ENCODE measurements at regions not wholly inside any gene's neighbourhood (a gene's known extent, or its start where the extent isn't known, plus 50 kb on each side); places are given as distances from the start of the nearest gene placed in this dataset.
"Not testable (repeated sequence)": the region's sequence is repeated elsewhere in the genome, so short reads cannot be mapped to it uniquely, and the experiment has no call there.

- no peaks in the 10 kb centered on the region for H3K36me3 ChIP-seq (ENCODE audit: control insufficient read depth in 1 of 2, insufficient read depth in 2 of 2, low read length in 1 of 2)
- peaks cover 7% of the 10 kb centered on the region for H3K9me3 ChIP-seq (ENCODE audit: control insufficient read depth, low read length)
- 77 to 79% methylated on average over 5 of the region's 5 CpGs for WGBS, 2 donors
- no peak overlapping the region for H3K27ac ChIP-seq (ENCODE audit: low read depth in 1 of 2, low read length in 2 of 2)
- DNase-seq (no peak), ATAC-seq (ENCODE audit: low FRiP score) (no peak)
- no peak overlapping the region for H3K4me3 ChIP-seq (ENCODE audit: low read length in 2 of 2)
- intact Hi-C loops (cut with DNase I), result no loop called here
- no peaks in the 10 kb centered on the region for H3K27me3 ChIP-seq (ENCODE audit: control insufficient read depth in 1 of 2, insufficient read depth in 2 of 2, low read length in 1 of 2)
- no peaks in the 10 kb centered on the region for H3K4me1 ChIP-seq (ENCODE audit: control insufficient read depth in 1 of 2, insufficient read depth in 2 of 2, low read length in 2 of 2)
Measured at GRCh38 chr1:38186566-38186965, 140.0 kb upstream of the POU3F1 start.

DNA sequence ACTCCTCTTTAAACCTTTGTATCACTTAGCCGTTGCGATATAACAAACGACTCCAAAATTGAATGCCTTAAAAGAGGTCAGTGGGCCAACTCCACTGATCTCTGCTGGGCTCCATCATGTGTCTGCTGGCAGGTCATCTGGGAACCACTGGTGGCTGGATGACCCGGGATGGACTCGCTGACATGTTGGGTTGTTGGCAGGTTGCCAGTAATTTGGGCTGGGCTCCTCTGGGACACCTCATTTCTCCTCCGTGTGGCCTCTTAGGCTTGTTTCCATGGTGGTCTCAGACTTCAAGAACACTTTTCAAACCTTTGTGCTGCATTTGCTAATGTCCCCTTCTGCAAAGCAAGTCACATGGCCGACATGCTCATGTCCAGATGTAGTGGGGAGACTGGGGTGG, 139.3 kb upstream of the POU3F1 start:
- 81 to 82% methylated on average over 7 of the region's 7 CpGs for WGBS, 2 donors
- no peak for DNase-seq
- intact Hi-C loops (cut with DNase I), result no loop called here

GRCh38 chr1:38183747-38184146, 137.2 kb upstream of the POU3F1 start:
- Histone ChIP-seq H3K4me1 (ENCODE audit: control insufficient read depth in 1 of 2, insufficient read depth in 2 of 2, low read length in 2 of 2) (no peaks in the 10 kb centered on the region), H3K4me3 (ENCODE audit: low read length in 2 of 2) (no peak overlapping the region), H3K9me3 (ENCODE audit: control insufficient read depth, low read length) (peaks cover 6% of the 10 kb centered on the region), H3K27ac (ENCODE audit: low read depth in 1 of 2, low read length in 2 of 2) (no peak overlapping the region), H3K36me3 (ENCODE audit: control insufficient read depth in 1 of 2, insufficient read depth in 2 of 2, low read length in 1 of 2) (no peaks in the 10 kb centered on the region), H3K27me3 (ENCODE audit: control insufficient read depth in 1 of 2, insufficient read depth in 2 of 2, low read length in 1 of 2) (no peaks in the 10 kb centered on the region)
- intact Hi-C loops (cut with DNase I), result no loop called here
- DNase-seq, result no peak
- ATAC-seq (ENCODE audit: low FRiP score), result no peak
- 71 to 72% methylated on average over 2 of the region's 2 CpGs for WGBS, 2 donors

More for the DNA sequence above, 139.3 kb upstream of the POU3F1 start:
- Histone ChIP-seq H3K27ac (ENCODE audit: low read depth in 1 of 2, low read length in 2 of 2) (no peak overlapping the region), H3K4me1 (ENCODE audit: control insufficient read depth in 1 of 2, insufficient read depth in 2 of 2, low read length in 2 of 2) (no peaks in the 10 kb centered on the region), H3K27me3 (ENCODE audit: control insufficient read depth in 1 of 2, insufficient read depth in 2 of 2, low read length in 1 of 2) (no peaks in the 10 kb centered on the region), H3K9me3 (ENCODE audit: control insufficient read depth, low read length) (peaks cover 7% of the 10 kb centered on the region), H3K4me3 (ENCODE audit: low read length in 2 of 2) (no peak overlapping the region), H3K36me3 (ENCODE audit: control insufficient read depth in 1 of 2, insufficient read depth in 2 of 2, low read length in 1 of 2) (no peaks in the 10 kb centered on the region)
- no peak for ATAC-seq (ENCODE audit: low FRiP score)

- H3K4me1 ChIP-seq (ENCODE audit: control insufficient read depth in 1 of 2, insufficient read depth in 2 of 2, low read length in 2 of 2), result no peaks in the 10 kb centered on the region
- ATAC-seq (ENCODE audit: low FRiP score), result no peak
- no peak overlapping the region for H3K4me3 ChIP-seq (ENCODE audit: low read length in 2 of 2)
- 32 to 42% methylated on average over 7 of the region's 7 CpGs for WGBS, 2 donors
- intact Hi-C loops (cut with DNase I), result no loop called here
- H3K36me3 ChIP-seq (ENCODE audit: control insufficient read depth in 1 of 2, insufficient read depth in 2 of 2, low read length in 1 of 2), result no peaks in the 10 kb centered on the region
- no peak for DNase-seq
- peaks cover 3% of the 10 kb centered on the region for H3K9me3 ChIP-seq (ENCODE audit: control insufficient read depth, low read length)
- H3K27ac ChIP-seq (ENCODE audit: low read depth in 1 of 2, low read length in 2 of 2), result no peak overlapping the region
- H3K27me3 ChIP-seq (ENCODE audit: control insufficient read depth in 1 of 2, insufficient read depth in 2 of 2, low read length in 1 of 2), result no peaks in the 10 kb centered on the region
Measured at GRCh38 chr1:38183096-38183495, 136.5 kb upstream of the POU3F1 start.

- ATAC-seq (ENCODE audit: low FRiP score); H3K4me3 ChIP-seq (ENCODE audit: low read length in 2 of 2); H3K36me3 ChIP-seq (ENCODE audit: control insufficient read depth in 1 of 2, insufficient read depth in 2 of 2, low read length in 1 of 2); H3K9me3 ChIP-seq (ENCODE audit: control insufficient read depth, low read length); intact Hi-C loops (cut with DNase I); H3K4me1 ChIP-seq (ENCODE audit: control insufficient read depth in 1 of 2, insufficient read depth in 2 of 2, low read length in 2 of 2); H3K27ac ChIP-seq (ENCODE audit: low read depth in 1 of 2, low read length in 2 of 2); DNase-seq; H3K27me3 ChIP-seq (ENCODE audit: control insufficient read depth in 1 of 2, insufficient read depth in 2 of 2, low read length in 1 of 2): not testable (repeated sequence)
- 80 to 84% methylated on average over 1 of the region's 1 CpG for WGBS, 2 donors
Measured at GRCh38 chr1:38180388-38180787, 133.8 kb upstream of the POU3F1 start.

- Histone ChIP-seq H3K9me3 (ENCODE audit: control insufficient read depth, low read length) (peaks cover 1% of the 10 kb centered on the region), H3K4me3 (ENCODE audit: low read length in 2 of 2) (no peak overlapping the region), H3K27me3 (ENCODE audit: control insufficient read depth in 1 of 2, insufficient read depth in 2 of 2, low read length in 1 of 2) (no peaks in the 10 kb centered on the region), H3K27ac (ENCODE audit: low read depth in 1 of 2, low read length in 2 of 2) (no peak overlapping the region), H3K36me3 (ENCODE audit: control insufficient read depth in 1 of 2, insufficient read depth in 2 of 2, low read length in 1 of 2) (no peaks in the 10 kb centered on the region), H3K4me1 (ENCODE audit: control insufficient read depth in 1 of 2, insufficient read depth in 2 of 2, low read length in 2 of 2) (no peaks in the 10 kb centered on the region)
- intact Hi-C loops (cut with DNase I), result no loop called here
- WGBS, 2 donors, result 27 to 28% methylated on average over 8 of the region's 8 CpGs
- no peak for ATAC-seq (ENCODE audit: low FRiP score)
- DNase-seq, result no peak
Measured at GRCh38 chr1:38179483-38179882, 132.9 kb upstream of the POU3F1 start.

DNA sequence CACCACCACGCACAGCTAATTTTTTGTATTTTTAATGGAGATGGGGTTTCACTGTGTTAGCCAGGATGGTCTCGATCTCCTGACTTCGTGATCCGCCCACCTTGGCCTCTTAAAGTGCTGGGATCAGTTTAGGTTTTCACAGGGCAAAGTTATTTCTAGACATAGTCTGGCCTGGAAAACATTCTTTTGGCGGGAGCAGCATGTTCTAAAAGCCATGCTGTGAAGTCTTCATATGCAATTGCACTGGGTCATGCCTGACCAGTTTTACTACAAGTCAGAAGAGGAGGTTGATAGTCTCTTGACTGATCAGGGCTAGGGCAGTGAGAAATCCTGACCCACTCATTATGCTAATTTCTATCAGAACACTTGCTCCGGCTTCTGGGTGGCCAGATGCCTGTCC, 131.6 kb upstream of the POU3F1 start:
- intact Hi-C loops (cut with DNase I), result no loop called here
- Histone ChIP-seq H3K4me3 (ENCODE audit: low read length in 2 of 2) (no peak overlapping the region), H3K27me3 (ENCODE audit: control insufficient read depth in 1 of 2, insufficient read depth in 2 of 2, low read length in 1 of 2) (no peaks in the 10 kb centered on the region), H3K27ac (ENCODE audit: low read depth in 1 of 2, low read length in 2 of 2) (no peak overlapping the region), H3K4me1 (ENCODE audit: control insufficient read depth in 1 of 2, insufficient read depth in 2 of 2, low read length in 2 of 2) (no peaks in the 10 kb centered on the region), H3K9me3 (ENCODE audit: control insufficient read depth, low read length) (peaks cover 1% of the 10 kb centered on the region), H3K36me3 (ENCODE audit: control insufficient read depth in 1 of 2, insufficient read depth in 2 of 2, low read length in 1 of 2) (no peaks in the 10 kb centered on the region)
- 66 to 75% methylated on average over 6 of the region's 6 CpGs for WGBS, 2 donors
- DNase-seq, result no peak
- ATAC-seq (ENCODE audit: low FRiP score), result no peak

GRCh38 chr1:38175121-38175520, 128.5 kb upstream of the POU3F1 start:
- no peaks in the 10 kb centered on the region for H3K36me3 ChIP-seq (ENCODE audit: control insufficient read depth in 1 of 2, insufficient read depth in 2 of 2, low read length in 1 of 2)
- intact Hi-C loops (cut with DNase I), result no loop called here
- H3K27me3 ChIP-seq (ENCODE audit: control insufficient read depth in 1 of 2, insufficient read depth in 2 of 2, low read length in 1 of 2), result no peaks in the 10 kb centered on the region
- H3K27ac ChIP-seq (ENCODE audit: low read depth in 1 of 2, low read length in 2 of 2), result no peak overlapping the region
- ATAC-seq (ENCODE audit: low FRiP score) (no peak), DNase-seq (no peak)
- WGBS, 2 donors, result 51 to 64% methylated on average over 9 of the region's 9 CpGs
- no peak overlapping the region for H3K4me3 ChIP-seq (ENCODE audit: low read length in 2 of 2)
- H3K4me1 ChIP-seq (ENCODE audit: control insufficient read depth in 1 of 2, insufficient read depth in 2 of 2, low read length in 2 of 2), result no peaks in the 10 kb centered on the region
- no peaks in the 10 kb centered on the region for H3K9me3 ChIP-seq (ENCODE audit: control insufficient read depth, low read length)

GRCh38 chr1:38173848-38174247, 127.3 kb upstream of the POU3F1 start:
- WGBS, 2 donors, result 82 to 87% methylated on average over 5 of the region's 5 CpGs
- DNase-seq (no peak), ATAC-seq (ENCODE audit: low FRiP score) (no peak)
- Histone ChIP-seq H3K4me3 (ENCODE audit: low read length in 2 of 2) (no peak overlapping the region), H3K36me3 (ENCODE audit: control insufficient read depth in 1 of 2, insufficient read depth in 2 of 2, low read length in 1 of 2) (no peaks in the 10 kb centered on the region), H3K4me1 (ENCODE audit: control insufficient read depth in 1 of 2, insufficient read depth in 2 of 2, low read length in 2 of 2) (no peaks in the 10 kb centered on the region), H3K27ac (ENCODE audit: low read depth in 1 of 2, low read length in 2 of 2) (no peak overlapping the region), H3K9me3 (ENCODE audit: control insufficient read depth, low read length) (no peaks in the 10 kb centered on the region), H3K27me3 (ENCODE audit: control insufficient read depth in 1 of 2, insufficient read depth in 2 of 2, low read length in 1 of 2) (no peaks in the 10 kb centered on the region)
- intact Hi-C loops (cut with DNase I), result no loop called here

Data from aorta (tissue), 5 donors.